Esophagus muscularis mucosa (tissue), 4 donors: ENCODE measurements at regions not wholly inside any gene's neighbourhood (a gene's known extent, or its start where the extent isn't known, plus 50 kb on each side); places are given as distances from the start of the nearest gene placed in this dataset.

Source experiments
- CTCF ChIP-seq, 3 experiments: fragments of 200-600 bp in 2 of 3; fragments of 450-650 bp in 1 of 3; sonication (generic) in 2 of 3; IDR thresholded peaks; one replicate each; pipeline ENCODE4 v1.5.1; 2017 to 2019; ENCODE audit warnings: antibody characterized with exemption in 3 of 3, mild to moderate bottlenecking in 2 of 3, moderate library complexity in 1 of 3
- EP300 ChIP-seq: sonication (generic); formaldehyde crosslinking; IDR thresholded peaks from one replicate; pipeline ENCODE4 v1.6.1; 2017; ENCODE audit warnings: antibody characterized with exemption
- POLR2A ChIP-seq: fragments of 450-650 bp; IDR thresholded peaks from one replicate; pipeline ENCODE4 v1.6.1; 2017; ENCODE audit warnings: antibody characterized with exemption, moderate library complexity, mild to moderate bottlenecking, low read depth
- POLR2AphosphoS5 ChIP-seq, 2 donors: sonication (generic); formaldehyde crosslinking; IDR thresholded peaks; one replicate each; pipeline ENCODE4 v1.6.1; 2017; ENCODE audit warnings: antibody characterized with exemption in 2 of 2

DNA sequence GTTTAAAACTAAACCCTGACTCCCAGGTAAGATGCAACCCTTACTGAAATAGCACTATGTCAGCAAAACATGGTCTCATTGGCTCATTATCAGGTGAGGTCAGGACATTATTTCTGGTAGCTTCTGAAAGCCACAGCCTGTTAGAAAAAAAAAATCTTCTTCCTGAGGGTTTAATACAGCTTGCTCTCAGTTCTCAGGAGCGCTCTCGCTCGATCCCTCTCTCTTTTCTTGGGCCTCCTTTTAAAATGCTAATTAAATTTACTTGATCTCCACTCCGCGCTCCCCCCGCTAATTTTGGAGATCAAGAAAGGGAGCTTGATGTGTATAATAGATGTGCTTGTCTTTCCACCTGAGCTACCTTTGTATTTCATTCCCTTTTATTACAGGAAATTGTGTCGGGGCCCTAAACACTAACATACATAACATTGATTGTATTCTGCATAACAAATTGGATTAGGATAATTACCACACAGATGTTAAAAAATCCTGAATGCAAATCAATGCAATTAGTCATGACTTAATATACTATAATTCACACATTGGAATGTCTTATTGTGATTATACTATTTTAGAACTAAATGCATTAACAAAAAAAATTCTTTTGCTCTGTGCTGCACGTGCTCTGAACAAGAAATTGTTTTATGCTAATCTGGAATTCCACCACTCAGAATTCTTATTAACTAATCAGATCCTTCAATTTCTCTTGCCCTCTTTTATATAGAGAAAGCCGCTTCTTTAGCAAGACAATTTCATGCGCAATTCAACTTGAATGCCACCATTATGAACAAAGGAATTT, 101.6 kb upstream of the TEX13D start:
- TF ChIP-seq POLR2A (no peak), POLR2AphosphoS5 (IDR thresholded peaks at IDR 0.05) (no peak), EP300 (no peak), CTCF (IDR thresholded peaks at IDR 0.05) (no peak)
